ENCODE measurements at regions not wholly inside any gene's neighbourhood (a gene's known extent, or its start where the extent isn't known, plus 50 kb on each side); places are given as distances from the start of the nearest gene placed in this dataset.

DNA sequence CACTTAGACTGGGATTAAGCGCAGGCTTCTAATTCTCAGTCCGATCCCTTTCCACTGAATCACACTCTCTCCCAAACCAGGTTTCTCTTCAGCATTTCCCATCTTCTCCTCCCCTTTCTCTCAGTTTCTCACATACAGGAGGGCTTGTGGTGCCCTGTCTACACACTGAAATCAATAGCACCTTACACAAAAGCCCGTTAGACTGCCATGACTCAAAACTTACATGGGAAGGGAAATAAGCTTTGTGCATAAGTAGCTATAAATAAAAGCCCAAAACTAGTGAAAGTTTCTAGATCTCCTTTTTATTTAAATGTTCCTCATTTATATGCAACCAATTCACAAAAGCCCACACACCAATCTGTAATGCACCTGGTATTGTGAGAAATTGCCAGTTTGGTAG lies 318.4 kb downstream of the TXNL1 start:
- no peak for DNase-seq (ENCODE audit: low spot score)

DNA sequence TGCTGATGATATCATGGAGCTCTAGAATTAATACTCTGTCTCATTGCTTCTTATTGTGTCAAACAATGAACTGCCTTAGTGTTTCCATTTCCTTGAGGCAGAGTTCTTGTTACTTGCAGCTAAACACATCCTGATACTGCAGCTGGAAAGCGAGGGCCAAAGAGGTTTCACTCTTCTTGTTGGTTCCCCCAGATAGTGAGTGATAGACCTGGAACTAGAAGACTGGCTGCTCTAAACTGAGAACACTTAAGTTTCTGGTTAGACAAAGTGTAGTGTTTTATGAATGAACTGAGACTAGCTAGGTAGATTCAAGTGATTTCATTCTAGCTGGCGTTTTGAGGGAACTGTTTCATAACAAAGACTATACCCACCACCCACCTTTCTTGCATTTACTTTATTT lies 321.7 kb downstream of the TXNL1 start:
- no peak for DNase-seq (ENCODE audit: low spot score)

DNA sequence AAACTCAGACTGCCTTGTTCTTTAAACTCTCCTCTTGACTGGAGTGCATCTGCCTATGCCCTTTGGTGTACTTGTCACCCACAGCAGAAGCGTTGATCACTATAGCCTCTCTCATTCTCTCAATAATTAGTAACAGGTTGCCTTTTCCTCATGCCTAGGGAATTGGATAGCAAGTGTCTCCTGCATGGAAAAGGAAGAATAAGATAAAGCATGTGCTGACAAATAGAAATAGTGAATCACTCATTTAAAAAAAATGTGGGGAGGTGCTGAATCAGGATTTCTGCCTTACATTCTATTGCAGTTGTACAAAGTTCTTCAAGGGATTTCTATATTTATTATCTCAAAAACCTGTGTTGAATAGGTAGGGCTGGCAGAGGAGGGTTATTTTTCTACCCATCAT lies 323.0 kb downstream of the TXNL1 start:
- DNase-seq (ENCODE audit: low spot score): peak; percentile 19

DNA sequence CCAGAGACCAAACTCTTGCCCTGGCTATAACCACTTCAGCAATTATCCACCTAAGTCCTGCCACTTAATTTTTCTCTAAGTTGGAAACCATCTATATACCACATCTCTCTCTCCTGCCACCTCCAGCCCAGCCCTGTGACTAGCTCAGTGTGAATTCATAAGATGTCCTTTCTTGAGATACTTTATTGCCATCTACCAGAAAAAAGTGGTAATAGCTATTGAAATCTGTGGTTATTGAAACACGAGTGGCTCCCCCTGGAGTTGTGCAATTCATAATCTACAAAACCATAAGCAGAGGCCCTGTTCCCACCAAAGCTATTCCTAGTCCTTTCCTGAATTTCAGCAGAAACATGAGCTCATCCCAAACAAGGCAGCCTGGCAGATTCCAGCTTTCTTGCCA lies 324.0 kb downstream of the TXNL1 start:
- no peak for DNase-seq (ENCODE audit: low spot score)

DNA sequence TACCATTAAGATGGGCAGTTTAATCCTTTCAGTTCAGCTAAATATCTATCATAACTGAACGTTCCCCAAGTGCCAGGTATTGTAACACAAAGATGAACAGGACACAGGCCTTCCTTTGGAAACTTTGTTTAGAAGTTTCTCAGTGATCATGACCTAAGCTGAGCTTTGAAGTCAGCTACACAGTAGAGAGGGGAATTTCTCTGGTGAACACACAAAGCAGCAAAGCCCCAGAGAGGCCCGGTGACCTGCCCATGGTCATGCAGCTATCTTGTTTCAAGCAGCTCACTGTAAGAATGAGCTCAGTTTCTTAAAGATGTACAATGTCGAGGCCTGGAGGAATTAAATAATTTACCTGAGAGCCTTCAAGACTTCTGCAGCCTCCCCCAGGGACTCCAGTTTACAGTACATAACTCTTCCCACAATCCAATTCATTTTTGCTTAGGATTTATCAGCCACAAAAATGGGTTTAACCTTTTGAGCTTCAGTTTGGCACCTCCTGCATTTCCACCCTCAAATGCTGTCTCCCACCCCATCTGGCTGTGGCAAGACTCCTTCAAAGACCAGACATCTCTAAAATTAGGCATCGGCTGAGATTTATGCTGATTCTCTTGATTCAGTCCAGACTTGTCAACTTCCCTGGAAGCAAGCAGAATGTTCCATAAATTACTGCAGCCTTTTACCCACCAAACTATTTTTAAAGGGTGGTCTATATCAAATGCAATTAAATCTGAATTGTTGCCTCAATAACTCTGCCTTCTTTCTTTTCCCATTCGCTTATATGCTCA lies 325.6 kb downstream of the TXNL1 start:
- peak; percentile 55 for DNase-seq (ENCODE audit: low spot score)

DNA sequence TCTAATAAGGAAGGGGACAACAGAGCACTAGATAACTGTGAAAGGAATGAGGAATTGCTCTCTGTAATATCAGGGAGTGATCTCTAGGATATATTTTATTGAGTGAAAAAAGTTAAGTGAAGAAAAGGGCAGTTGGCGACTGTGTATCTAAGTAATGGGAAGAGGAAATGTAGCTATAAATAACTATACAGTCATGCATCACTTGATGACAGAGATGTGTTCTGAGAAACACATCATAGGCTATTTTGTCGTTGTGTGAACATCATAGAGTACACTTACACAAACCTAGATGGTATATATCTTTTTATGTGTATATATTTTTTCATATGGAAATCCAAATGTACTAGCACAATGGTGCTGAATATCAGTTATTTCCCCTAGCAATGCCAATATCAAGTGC lies 329.3 kb downstream of the TXNL1 start:
- DNase-seq (ENCODE audit: low spot score): no peak

DNA sequence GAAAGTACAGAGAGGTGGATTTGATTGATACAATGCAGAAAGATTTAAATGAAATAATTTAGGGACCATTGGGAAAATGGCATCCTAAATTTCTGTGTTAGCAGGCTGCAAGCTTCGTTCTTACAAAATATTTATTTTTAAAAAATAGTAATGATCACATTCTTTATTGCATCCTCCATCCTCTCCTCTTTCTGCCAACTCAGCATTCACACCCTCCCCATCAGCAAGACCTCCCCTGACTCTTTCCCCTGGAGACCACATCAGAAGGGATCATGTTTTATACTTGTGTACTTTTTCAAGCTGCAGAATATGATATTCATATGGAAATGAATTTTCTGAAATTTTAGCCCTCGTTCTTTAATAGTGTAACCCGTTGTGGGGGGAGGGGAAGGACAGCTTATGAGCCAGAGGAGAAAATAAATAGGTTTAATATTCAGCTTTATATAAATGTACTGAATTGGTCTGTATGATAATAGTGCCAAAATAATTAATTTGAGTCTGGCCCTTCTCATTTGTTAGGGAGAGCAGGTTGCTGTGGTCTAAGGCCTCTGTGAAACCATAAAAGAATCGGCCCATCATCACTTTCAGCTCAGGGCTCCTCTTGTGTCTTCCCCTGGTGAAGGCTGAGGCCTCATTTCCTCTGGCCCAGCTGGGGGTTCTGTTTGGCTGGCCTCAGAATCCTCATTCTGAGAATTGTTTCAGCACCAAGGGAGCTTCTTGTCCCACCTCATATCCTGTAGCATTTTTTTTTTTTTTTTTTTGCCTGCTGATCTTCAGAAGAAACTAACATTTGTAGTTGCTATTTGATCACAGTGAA lies 330.8 kb downstream of the TXNL1 start:
- DNase-seq (ENCODE audit: low spot score): no peak

DNA sequence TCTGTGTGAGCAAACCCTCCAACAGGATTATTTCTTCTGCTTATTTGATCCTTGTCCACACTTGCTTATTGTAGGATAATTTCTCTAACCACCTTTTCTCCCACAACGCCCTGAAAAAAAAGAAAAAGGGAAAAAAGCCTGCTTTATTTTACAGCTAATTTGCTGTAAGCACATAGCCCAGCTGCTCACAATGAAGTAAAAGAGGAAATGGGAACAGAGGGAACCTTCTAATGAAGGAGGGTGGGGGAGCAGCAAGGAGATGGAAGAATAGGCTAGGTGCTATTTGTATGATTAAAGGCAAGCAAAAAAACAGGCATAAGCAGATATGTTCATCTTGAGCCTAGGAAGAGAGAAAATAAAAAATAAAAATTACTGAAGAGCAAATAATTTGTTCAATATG lies 331.6 kb downstream of the TXNL1 start:
- DNase-seq (ENCODE audit: low spot score): no peak

DNA sequence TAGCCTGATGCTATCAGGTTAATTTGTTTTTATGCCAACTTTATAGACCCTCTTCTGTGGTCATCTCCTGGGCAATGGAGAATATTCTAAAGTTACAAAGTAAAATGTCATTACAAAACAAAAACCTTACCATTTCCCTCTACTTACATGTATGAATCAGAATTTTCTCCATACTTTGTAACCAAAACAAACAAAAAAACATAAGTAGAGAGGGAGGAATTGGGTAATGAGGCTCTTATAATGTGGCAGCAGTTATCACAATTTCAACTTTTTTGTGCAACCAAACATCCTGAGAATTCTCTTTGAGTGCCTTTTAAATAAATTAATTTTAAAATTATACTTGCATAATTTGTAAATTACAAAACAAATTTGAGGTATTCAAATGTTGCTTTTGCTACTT lies 332.8 kb downstream of the TXNL1 start:
- no peak for DNase-seq (ENCODE audit: low spot score)

DNA sequence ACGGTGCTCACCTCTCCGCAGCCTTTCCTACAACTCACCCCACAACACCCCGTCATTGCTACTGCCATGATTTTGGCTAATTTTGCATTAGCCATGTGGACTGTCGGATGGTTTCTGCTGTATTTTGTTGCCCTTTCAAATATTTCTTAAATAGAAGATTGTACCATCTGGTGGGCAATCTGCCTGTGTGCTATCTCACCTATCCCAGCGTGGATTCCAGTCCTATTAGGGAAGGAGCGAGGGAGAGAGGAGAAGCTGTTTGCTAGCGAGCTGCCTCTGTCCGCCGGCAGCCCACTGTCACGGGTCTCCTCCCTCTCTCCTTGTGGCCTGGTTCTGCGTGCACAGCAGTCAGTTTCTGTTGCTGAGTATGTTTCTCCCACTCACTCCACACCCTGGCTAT lies 336.2 kb downstream of the TXNL1 start:
- DNase-seq (ENCODE audit: low spot score): no peak

DNA sequence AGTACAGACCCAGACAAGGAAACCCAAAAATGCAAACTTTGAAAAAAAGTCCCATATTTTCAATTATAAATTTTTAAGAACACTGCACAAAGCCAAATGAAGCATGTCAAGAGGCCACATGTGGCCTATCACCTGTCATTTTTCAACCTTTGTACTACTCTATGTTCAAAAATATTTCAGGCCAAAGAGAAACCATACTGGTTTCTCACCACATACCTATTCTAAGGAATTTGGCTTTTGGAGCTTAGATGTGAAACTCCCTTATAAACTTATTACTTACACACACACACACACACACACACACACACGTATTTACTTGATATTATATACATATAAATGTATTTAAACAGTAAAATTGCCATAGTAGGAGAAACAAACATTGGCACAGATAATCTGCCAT lies 338.7 kb downstream of the TXNL1 start:
- no peak for DNase-seq (ENCODE audit: low spot score)

DNA sequence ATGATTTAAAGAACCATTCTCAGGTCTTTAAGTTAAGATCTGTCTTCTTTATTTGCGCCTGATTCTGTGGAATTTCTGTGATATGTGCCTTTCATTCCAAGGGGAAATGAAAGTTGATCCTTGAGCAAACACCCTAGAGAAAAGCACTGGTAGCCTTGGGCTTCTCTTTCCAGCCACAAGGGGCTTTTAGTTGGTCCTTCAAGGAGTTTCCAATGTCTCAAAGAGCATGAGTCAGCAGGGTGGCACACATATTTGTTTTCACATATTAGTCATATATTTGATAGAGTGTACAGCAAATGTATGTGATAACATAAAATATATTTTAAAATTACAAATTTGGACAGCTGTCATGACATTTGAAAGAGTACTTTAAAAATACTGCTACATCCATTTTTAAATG lies 339.5 kb downstream of the TXNL1 start:
- no peak for DNase-seq (ENCODE audit: low spot score)

DNA sequence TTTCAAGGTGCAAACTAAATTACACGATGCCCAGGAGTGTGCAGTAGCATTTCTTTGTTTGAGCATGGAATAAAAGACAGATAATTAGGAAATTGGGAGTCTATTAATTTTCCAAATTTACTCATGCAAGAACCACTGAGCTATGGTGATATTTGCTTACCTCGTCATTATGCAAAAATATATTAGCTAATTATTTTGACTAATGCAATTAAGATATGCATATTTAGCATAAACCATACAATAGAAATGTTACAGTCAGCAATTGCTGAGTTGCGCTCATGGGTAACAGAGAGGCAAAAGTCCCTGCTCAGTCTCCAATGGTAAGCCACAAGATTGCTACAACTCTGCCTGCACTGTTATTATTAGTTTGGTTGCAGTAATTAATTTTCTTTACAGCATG lies 342.0 kb downstream of the TXNL1 start:
- DNase-seq (ENCODE audit: low spot score): no peak

DNA sequence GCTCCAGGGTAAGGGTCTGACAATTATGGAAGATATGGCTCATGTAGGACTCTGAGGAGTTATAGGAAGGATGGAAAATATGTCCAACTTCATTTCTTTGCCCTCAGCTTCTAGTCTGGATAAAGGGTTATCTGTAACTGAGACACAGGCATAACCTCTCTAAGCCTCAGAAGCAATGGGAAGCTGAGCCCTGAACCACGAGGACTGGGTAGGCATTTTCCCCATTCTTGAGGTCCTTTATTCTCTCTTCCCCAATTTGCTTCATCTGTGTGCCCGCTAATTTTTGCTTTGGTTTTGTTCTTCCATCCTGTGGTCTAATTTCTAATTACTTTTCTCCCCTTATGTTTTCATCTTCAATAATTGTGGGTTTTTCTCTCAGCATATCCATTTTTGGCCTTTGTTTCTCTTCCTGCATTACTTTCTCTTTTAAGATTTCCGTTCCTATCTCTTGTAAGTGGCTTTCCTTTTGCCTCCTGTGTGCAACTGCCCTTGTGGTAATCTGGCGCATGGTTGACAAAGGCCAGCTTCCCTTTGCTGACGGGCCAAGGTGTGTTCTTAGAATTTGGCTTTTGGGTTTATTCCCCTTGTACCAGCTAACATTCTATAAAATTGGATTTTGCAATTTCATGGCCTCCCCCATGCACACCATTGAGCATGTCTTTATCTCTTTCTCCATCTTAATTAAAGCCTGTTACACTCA lies 343.8 kb downstream of the TXNL1 start:
- DNase-seq (ENCODE audit: low spot score): no peak

DNA sequence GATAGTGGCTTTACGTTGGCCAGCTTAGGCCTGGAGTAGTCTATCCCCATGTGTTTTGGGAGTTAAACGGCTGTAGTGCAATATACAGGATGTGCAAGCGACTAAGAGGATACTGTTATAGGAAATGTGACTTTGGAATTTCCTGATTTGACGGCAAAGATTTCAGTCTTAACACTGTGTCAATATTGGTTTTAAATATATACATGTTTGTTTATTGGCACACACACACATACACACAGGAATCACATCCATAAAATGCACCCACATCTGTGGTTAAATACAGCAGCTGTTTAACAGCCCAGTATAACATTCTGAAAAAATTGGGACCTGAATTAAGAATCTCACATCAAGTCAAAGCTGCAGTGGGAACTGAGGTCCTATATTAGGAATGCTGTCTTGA lies 347.1 kb downstream of the TXNL1 start:
- no peak for DNase-seq (ENCODE audit: low spot score)

DNA sequence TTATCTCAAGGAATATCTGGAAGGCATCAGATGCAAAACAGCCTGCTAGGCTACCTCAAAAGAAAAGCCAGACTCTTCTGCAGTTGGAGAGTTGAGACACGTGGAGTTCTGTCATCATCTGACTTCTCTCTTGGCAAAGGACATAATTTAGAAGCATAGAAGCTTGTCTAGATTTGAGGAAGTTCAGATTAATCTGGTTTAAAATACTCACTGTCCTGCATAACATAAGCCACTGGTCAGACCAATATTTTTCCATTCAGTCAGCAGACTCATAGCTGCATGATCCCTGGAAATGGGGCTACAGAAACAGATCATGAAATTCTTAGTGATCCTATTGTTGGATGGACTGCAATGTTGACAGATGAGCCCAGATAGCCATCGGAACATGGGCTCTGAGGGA lies 349.0 kb downstream of the TXNL1 start:
- DNase-seq (ENCODE audit: low spot score): peak; percentile 25

DNA sequence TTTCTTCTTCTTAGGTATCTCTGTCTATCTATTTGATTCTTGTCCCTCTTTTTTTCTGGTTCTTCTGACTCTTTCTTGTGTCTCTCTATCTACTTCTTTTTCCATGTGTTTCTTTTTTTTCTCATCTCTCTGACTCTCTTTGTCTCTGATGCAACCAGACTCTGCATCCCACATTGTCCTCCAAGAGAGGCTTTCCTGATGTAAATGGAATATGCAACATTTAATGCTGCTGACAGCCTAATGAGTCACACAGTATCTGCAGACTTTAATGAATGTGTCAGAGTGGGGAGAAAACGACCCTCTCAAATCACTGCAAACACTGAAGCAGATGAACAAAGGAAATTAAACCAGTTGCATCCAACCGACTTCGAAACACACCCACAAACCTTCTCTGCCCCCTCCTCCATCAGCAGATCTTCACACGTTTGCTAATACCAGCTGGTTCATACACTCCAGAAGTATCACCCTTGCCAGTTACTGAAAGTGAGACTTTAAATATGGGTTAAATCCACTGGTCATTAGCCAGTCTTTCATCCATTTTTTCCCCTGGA lies 351.5 kb downstream of the TXNL1 start:
- DNase-seq (ENCODE audit: low spot score): peak; percentile 17

DNA sequence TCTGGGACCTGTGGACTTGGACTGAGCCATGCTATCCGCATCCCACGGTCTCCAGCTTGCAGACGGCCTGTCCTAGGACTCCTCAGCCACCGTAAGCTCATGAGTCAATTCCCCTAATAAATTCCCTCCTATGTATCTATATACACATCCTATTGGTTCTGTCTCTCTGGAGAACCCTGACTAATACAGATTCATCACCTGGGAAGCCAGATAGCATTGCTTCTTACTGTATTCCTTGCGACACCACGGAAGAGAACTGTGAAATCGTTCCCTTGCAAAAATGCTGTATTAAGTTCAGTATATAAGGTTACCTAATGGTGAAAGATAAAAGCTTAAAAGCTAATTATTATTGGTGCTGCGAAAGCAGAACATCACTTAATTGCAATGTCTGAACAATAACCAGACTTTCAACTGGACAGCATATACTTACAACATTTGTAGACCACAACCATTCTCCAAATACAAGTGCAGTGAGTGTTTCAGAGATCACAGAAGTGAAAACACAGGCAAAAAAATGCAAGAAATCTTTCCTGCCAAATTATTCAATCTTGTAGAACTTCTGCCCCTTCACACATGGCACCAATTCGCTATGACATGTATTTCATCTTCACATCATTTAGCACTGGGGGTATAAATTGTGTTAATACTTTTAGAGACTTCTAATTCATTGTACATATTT lies 352.9 kb downstream of the TXNL1 start:
- no peak for DNase-seq (ENCODE audit: low spot score)

DNA sequence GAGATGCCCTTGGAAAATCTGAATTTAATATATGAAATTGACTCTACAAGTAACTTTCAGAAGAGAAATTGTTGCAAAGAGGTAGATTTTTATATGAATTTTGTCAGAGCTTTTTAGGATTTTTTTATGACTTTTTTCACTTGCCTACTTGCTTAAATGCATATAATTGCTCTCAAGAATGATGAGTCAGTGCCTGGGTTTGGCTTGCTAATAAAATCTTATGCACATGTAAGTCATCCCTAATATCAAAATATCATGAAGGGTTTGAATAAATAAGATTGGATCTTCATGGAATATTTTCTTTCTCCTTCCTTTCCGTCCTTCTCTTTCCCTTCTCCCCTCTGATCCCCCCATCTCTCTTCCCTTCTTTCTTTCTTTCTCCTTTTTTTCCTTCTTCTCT lies 354.1 kb downstream of the TXNL1 start:
- DNase-seq (ENCODE audit: low spot score): no peak

DNA sequence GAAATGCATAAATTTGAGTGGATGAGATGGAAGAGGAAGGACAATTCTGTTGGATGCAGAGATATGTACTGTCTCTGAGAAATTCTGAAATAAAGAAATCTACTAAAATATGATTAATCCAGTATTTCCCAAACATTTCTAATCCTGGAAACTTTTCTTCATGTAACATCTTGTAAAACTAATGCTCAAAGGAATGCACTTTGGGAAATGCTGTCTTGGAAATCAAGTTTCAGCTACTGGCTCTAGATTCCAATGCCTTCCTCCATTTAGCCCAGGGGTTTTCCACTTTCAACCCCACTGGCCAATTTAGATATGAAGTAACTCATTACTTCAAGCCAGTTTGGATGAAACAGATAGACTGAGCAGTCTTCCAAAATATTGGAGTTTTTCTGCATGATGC lies 355.1 kb downstream of the TXNL1 start:
- no peak for DNase-seq (ENCODE audit: low spot score)

DNA sequence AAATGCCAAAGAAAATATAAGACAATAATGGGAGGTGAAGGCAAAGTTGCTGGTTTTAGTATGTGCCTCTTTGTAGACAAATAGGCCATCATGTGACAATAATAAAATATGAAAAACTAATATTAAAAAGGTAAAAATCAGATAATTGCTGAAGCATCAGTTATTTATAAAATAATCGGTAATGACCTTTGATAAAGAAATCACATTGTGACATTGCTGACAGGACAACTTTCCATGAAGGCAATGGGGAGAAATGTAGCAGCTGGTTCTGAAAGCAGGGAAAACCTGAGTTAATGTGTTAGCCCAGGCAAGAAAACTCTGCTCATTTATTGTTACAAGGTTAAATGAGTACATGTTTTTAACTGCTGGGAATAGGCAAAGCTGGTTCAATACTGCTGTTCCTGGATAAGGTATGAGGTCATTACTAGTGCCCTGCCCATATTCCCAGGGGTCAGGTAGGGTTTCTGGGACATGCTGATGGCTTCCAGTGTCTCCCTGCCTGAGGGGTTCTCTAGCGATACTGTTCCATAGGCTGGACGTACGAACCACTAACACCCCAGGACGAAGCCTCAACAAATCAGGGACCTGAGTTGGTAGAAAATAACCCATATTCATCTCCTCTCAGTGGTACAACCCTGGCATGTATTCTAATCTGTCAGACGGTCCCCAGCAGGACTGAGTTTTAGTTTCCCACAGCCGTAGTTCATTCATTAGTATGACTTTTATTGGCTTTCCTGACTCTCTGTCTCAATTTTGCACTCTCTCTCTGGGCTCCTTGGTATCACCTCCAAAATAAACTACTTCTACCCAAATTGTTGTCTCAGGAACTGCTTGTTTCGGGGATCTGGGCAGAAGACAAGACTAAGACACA lies 355.9 kb downstream of the TXNL1 start:
- DNase-seq (ENCODE audit: low spot score): no peak

Measured in umbilical cord (tissue), 1 donor.